ENCODE measurements at regions not wholly inside any gene's neighbourhood (a gene's known extent, or its start where the extent isn't known, plus 50 kb on each side); places are given as distances from the start of the nearest gene placed in this dataset.

- no peak for TF ChIP-seq GABPA (IDR thresholded peaks at IDR 0.05; ENCODE audit: low read depth)
- no peak for TF ChIP-seq POLR2AphosphoS5 (IDR thresholded peaks at IDR 0.05; ENCODE audit: low read depth)
- TF ChIP-seq, protein P1, sequence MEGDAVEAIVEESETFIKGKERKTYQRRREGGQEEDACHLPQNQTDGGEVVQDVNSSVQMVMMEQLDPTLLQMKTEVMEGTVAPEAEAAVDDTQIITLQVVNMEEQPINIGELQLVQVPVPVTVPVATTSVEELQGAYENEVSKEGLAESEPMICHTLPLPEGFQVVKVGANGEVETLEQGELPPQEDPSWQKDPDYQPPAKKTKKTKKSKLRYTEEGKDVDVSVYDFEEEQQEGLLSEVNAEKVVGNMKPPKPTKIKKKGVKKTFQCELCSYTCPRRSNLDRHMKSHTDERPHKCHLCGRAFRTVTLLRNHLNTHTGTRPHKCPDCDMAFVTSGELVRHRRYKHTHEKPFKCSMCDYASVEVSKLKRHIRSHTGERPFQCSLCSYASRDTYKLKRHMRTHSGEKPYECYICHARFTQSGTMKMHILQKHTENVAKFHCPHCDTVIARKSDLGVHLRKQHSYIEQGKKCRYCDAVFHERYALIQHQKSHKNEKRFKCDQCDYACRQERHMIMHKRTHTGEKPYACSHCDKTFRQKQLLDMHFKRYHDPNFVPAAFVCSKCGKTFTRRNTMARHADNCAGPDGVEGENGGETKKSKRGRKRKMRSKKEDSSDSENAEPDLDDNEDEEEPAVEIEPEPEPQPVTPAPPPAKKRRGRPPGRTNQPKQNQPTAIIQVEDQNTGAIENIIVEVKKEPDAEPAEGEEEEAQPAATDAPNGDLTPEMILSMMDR (IDR thresholded peaks at IDR 0.05; ENCODE audit: insufficient read depth, low read length), result no peak
Observed at GRCh38 chr3:39593341-39593740, 125.9 kb downstream of the MOBP start.
